Embryonic facial prominence (tissue), 1 donor: ENCODE measurements at regions not wholly inside any gene's neighbourhood (a gene's known extent, or its start where the extent isn't known, plus 50 kb on each side); places are given as distances from the start of the nearest gene placed in this dataset.
"Not testable (repeated sequence)": the region's sequence is repeated elsewhere in the genome, so short reads cannot be mapped to it uniquely, and the experiment has no call there.

Experiments used
- DNase-seq: peaks from one replicate; pipeline ENCODE4 v3.0.0-alpha.2; 2016; ENCODE audit errors: extremely low spot score

GRCh38 chr7:145106001-145106400 is 270.1 kb upstream of the TPK1 start:
- no peak for DNase-seq

GRCh38 chr7:145105561-145105960 is 269.7 kb upstream of the TPK1 start:
- DNase-seq = peak; percentile 16

GRCh38 chr7:145104400-145104799 is 268.5 kb upstream of the TPK1 start:
- no peak for DNase-seq

DNA sequence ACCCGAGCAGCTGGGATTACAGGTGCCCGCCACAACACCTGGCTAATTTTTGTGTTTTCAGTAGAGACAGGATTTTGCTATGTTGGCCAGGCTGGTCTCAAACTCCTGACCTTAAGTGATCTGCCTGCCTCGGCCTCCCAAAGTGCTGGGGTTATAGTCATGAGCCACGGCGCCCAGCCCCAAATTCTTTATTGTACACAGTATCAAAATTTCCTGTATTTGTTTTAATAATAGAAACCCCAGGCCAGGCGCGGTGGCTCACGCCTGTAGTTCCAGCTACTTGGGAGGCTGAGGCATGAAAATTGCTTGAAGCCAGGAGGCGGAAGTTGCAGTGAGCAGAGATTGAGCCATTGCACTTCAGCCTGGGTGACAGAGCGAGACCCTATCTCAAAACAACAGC is 266.3 kb upstream of the TPK1 start:
- DNase-seq = not testable (repeated sequence)

DNA sequence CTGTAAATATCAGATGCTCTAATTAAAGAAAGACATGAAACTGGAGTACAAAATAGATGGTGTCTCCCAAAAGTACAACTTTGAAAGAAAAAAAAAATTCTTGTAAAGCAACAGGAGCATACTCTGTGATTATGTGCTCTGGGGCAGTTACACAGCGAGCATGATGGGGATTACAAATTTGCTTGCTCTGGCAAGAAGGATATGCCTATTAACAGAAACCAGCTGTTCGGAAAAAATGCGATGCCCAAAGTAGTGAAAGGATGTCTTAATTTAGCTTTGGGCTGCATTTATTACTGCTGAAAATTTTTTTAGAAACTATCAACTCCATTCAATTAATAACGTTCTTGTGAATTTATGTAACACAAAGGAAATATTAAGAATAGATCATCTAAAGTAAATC is 256.9 kb upstream of the TPK1 start:
- DNase-seq = no peak

GRCh38 chr7:145088111-145088745 is 252.4 kb upstream of the TPK1 start:
- no peak for DNase-seq

DNA sequence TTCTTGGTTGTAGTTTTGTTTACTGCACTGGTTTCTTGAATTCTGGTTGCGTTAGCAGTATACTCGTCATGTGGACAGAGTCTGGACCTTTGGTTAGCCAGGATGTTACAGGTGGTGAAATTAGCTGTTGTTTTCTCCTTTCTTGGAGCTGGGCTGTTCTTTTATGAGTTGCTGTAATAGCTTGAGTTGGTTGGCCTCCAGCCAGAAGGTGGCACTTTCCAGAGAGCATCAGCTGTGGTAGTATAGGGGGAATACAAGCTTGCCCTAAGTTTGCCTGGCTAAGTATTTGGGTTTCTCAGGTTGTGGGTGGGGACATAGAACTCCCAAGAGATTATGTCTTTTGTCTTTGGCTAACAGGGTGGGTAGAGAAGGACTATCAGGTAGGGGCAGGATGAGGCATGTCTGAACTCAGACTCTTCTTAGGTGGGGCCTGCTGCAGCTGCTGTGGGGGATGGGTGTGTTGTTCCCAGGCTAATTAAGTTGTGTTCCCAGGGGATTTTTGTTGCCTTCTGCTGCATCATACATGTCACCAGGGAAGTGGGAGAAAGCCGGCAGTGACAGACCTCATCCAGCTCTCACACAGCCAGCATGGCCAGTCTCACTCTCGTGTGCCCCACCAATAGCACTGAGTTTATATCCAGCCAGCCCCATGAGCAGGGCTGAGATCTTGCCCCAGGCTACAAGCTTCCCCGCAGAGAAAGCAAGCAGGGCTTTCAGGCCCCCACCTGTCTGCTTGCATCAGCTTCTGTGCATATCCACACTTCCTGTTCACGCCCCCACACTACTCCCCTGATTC is 246.7 kb upstream of the TPK1 start:
- DNase-seq = no peak

DNA sequence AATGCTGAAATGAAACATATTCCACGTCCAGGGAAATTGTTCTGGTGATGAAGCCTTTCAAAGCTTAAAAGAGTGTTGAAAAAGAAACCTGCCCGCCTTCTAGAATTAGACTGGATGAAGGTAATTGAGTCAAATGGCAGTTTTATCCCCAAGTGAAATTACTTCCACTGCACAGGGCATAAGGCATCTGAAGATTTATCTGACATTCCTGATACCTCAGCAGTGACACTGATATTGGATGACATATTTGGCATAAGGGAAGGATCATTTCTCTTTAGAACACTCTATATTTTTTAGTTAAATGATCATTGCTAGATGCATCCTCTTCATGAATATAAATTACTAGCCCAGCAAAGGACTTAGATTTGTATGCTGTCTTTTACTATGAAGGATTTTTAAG is 229.6 kb upstream of the TPK1 start:
- no peak for DNase-seq

GRCh38 chr7:145064114-145064513 is 228.3 kb upstream of the TPK1 start:
- DNase-seq = no peak

- no peak for DNase-seq
Observed at GRCh38 chr7:145053781-145054180, 217.9 kb upstream of the TPK1 start.

- DNase-seq = no peak
Observed at GRCh38 chr7:145050415-145050814, 214.6 kb upstream of the TPK1 start.

- DNase-seq = no peak
Observed at GRCh38 chr7:145036604-145037405, 201.0 kb upstream of the TPK1 start.

- DNase-seq = no peak
Observed at GRCh38 chr7:145031162-145031561, 195.3 kb upstream of the TPK1 start.

- DNase-seq = no peak
Observed at GRCh38 chr7:145030754-145031153, 194.9 kb upstream of the TPK1 start.

- DNase-seq = no peak
Observed at GRCh38 chr7:145020454-145020853, 184.6 kb upstream of the TPK1 start.

DNA sequence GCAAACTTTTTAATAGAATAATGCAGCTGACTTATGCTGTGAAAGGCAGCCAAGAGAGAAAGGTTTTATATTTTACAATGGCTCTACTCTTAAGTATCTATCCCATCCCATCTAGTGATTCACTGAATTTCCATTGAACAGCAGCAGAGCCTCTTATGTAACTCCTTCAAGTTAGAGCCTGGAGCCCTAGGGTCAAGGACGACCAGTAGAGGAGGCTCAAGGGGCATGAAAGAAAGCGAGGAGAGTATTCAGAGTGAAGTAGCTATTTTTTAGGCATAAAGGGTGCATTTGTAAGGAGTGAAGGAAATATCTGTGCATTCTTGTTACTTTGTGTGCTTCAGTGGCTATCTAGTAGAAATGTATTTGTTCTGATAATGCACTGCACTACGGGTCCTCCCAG is 180.2 kb upstream of the TPK1 start:
- DNase-seq = no peak

GRCh38 chr7:145009876-145010275 is 174.0 kb upstream of the TPK1 start:
- DNase-seq = no peak

DNA sequence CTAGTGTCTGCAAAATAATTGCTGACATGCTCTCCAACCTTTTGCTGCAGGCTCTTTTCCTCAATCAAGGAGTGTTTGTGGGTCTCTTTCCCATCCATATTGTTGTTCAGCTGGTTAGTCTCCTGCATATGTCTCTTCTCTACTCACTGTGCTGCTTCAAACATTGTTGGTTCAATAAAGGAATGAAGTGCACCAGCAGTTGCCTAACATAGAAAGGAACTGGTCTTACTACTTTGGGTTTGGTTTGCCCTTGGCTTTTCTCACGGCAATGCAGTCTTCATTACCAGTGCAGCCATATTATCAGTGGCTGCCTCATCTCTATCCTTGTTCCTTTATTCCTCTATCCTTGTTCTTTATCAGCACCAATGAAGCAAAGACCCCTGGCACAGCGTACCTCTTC is 169.7 kb upstream of the TPK1 start:
- DNase-seq = no peak

GRCh38 chr7:144997512-144997911 is 161.7 kb upstream of the TPK1 start:
- no peak for DNase-seq

GRCh38 chr7:144995495-144995894 is 159.6 kb upstream of the TPK1 start:
- no peak for DNase-seq

GRCh38 chr7:144991041-144991440 is 155.2 kb upstream of the TPK1 start:
- no peak for DNase-seq

DNA sequence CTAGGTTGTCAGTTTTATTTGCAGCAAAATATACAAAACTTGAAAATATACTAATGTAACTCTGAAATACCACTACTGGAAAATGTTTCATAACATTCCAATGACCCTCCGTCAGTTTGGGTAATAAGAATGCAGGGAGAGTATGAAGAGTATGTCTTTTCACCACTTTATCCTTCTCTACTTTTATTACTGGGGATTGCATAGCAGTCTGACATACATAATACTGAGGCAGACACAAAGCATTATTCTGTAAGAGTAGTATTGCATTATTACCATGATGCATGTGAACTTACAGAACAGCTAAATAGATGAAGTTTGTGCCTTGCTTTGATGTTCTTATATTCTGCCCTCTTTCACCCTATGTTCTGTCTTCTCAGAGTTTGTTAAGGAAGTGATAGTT is 151.8 kb upstream of the TPK1 start:
- DNase-seq = no peak

DNA sequence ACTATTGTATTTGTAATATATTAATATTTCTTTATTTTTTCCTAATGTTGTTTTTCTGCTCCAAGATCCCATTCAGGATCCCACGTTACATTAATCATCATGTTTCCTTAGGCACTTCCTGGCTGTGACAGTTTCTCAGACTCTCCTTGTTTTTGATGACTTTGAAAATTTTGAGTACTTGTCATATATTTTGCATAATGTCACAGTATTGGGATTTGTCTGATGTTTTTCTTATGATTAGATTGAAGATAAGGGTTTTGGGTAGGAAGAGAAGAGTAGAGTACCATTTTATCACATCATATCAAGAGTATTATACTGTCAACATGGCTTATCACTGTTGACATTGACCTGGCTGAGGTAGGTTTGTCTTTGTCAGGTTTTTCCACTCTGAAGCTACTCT is 146.3 kb upstream of the TPK1 start:
- no peak for DNase-seq
